HepG2 (cell line): ENCODE measurements at regions not wholly inside any gene's neighbourhood (a gene's known extent, or its start where the extent isn't known, plus 50 kb on each side); places are given as distances from the start of the nearest gene placed in this dataset.
A peak's percentile ranks its signal among the peaks of the same experiment; 100 is the strongest.

ENCODE experiments used
- ASH2L ChIP-seq: fragments of 300-600, 200-600 bp; sonication (generic); IDR thresholded peaks from 2 replicates; pipeline ENCODE4 v1.7.0; 2017; ENCODE audit warnings: low read depth, mild to moderate bottlenecking, moderate library complexity, mixed read lengths, low read length; ENCODE audit not compliant: insufficient read length
- CHCHD3 ChIP-seq: sonication (generic); formaldehyde crosslinking; IDR thresholded peaks from 2 replicates; pipeline ENCODE4 v1.8.0; 2022; ENCODE audit warnings: mild to moderate bottlenecking, missing genetic modification reagents, moderate library complexity
- FOSL2 ChIP-seq: sonication (generic); formaldehyde crosslinking; IDR thresholded peaks from 2 replicates; pipeline ENCODE4 v1.4.0; 2020; ENCODE audit warnings: missing genetic modification reagents
- FOXK1 ChIP-seq: sonication (generic); formaldehyde crosslinking; IDR thresholded peaks from 2 replicates; pipeline ENCODE4 v1.4.0; 2020; ENCODE audit warnings: low read depth, missing genetic modification reagents, borderline replicate concordance
- KIAA2018 ChIP-seq: sonication (generic); formaldehyde crosslinking; IDR thresholded peaks from 2 replicates; pipeline ENCODE4 v1.5.0; 2020; ENCODE audit warnings: mild to moderate bottlenecking, missing genetic modification reagents, borderline replicate concordance
- NR2F6 ChIP-seq, 2 experiments: IDR thresholded peaks; 2 replicates each; pipeline ENCODE4 v1.6.1; 2016; ENCODE audit warnings: antibody characterized with exemption in 1 of 2, mild to moderate bottlenecking in 1 of 2
- SOX6 ChIP-seq, 2 experiments: fragments of 450-650 bp in 1 of 2; sonication (generic) in 1 of 2; formaldehyde crosslinking in 1 of 2; IDR thresholded peaks; 2 replicates each; pipeline versions ENCODE4 v1.4.0 to v1.6.1; 2017 to 2020; ENCODE audit warnings: antibody characterized with exemption in 1 of 2, mild to moderate bottlenecking in 1 of 2, missing genetic modification reagents in 1 of 2
- SRF ChIP-seq: IDR thresholded peaks from 2 replicates; pipeline ENCODE4 v1.6.1; 2011; ENCODE audit warnings: mild to moderate bottlenecking, low read depth, low read length, moderate library complexity
- TCF7 ChIP-seq: sonication (generic); IDR thresholded peaks from 2 replicates; pipeline ENCODE4 v1.6.1; 2016; ENCODE audit warnings: antibody characterized with exemption, low read depth
- ZNF33A ChIP-seq: sonication (generic); formaldehyde crosslinking; IDR thresholded peaks from 2 replicates; pipeline ENCODE4 v1.5.1; 2020; ENCODE audit warnings: missing genetic modification reagents, mild to moderate bottlenecking, moderate library complexity, borderline replicate concordance
- ZNF512B ChIP-seq: sonication (generic); formaldehyde crosslinking; IDR thresholded peaks from 2 replicates; pipeline ENCODE4 v1.5.1; 2020; ENCODE audit warnings: missing genetic modification reagents, mild to moderate bottlenecking, borderline replicate concordance
- ZNF572 ChIP-seq: sonication (generic); formaldehyde crosslinking; IDR thresholded peaks from 2 replicates; pipeline ENCODE4 v1.5.1; 2020; ENCODE audit warnings: mild to moderate bottlenecking, missing genetic modification reagents
- ZNF574 ChIP-seq: sonication (generic); formaldehyde crosslinking; IDR thresholded peaks from 2 replicates; pipeline ENCODE4 v1.4.0; 2020; ENCODE audit warnings: missing genetic modification reagents
- ZNF670 ChIP-seq: sonication (generic); formaldehyde crosslinking; IDR thresholded peaks from 2 replicates; pipeline ENCODE4 v1.8.0; 2022; ENCODE audit warnings: mild to moderate bottlenecking, missing genetic modification reagents, borderline replicate concordance

GRCh38 chr10:78539247-78539766 lies 505.6 kb downstream of the RPS24 start (continued):
- TF ChIP-seq ZNF574 (peak; percentile 41; the same call in 1 of the 2 replicates), NR2F6 (IDR thresholded peaks at IDR 0.05) (peak; percentile 40), NR2F6 (CRISPR knock-in tag; IDR thresholded peaks at IDR 0.05) (peak; percentile 72), CHCHD3 (0 out of 2 replicates have a peak, but pooled peaks have one; percentile 35), ZNF512B (0 out of 2 replicates have a peak, but pooled peaks have one; percentile 79), ASH2L (peak; percentile 64), ZNF33A (CRISPR knock-in tag) (peak; percentile 46; the same call in 1 of the 2 replicates), FOXK1 (CRISPR knock-in tag) (peak; percentile 50; the same call in 1 of the 2 replicates), KIAA2018 (CRISPR knock-in tag) (no peak), TCF7 (peak; percentile 15; the same call in 1 of the 2 replicates), FOSL2 (peak; percentile 31), SOX6 (IDR thresholded peaks at IDR 0.05) (no peak), SOX6 (CRISPR knock-in tag; IDR thresholded peaks at IDR 0.05) (peak; percentile 82), ZNF670 (CRISPR knock-in tag) (0 out of 2 replicates have a peak, but pooled peaks have one; percentile 32), ZNF572 (CRISPR knock-in tag) (0 out of 2 replicates have a peak, but pooled peaks have one; percentile 57), SRF (no peak)
